ENCODE measurements at regions not wholly inside any gene's neighbourhood (a gene's known extent, or its start where the extent isn't known, plus 50 kb on each side); places are given as distances from the start of the nearest gene placed in this dataset.

- Mint-ChIP-seq H3K4me3 (no peak overlapping the region), H3K4me1 (peaks cover 34% of the 10 kb centered on the region), H3K9me3 (no peaks in the 10 kb centered on the region), H3K36me3 (peaks cover 1% of the 10 kb centered on the region), H3K27me3 (ENCODE audit: insufficient read depth, low read depth) (peaks cover 9% of the 10 kb centered on the region), H3K27ac (no peak overlapping the region)
- Histone ChIP-seq H3K9me3 (ENCODE audit: low read depth) (no peaks in the 10 kb centered on the region), H4K20me1 (ENCODE audit: low read depth) (no peaks in the 10 kb centered on the region), H3K36me3 (no peaks in the 10 kb centered on the region), H3K9ac (no peak overlapping the region), H3K4me1 (peaks cover 18% of the 10 kb centered on the region), H3F3A (ENCODE audit: low read depth) (no peaks in the 10 kb centered on the region), H3K27me3 (no peaks in the 10 kb centered on the region), H3K4me3 (no peak overlapping the region), H3K4me2 (no peak overlapping the region), H3K79me2 (ENCODE audit: low read depth) (no peaks in the 10 kb centered on the region), H2AFZ (replicated peaks) (no peak overlapping the region), H3K27ac (no peak overlapping the region)
- DNase-seq (ENCODE audit: low spot score): no peak
- TF ChIP-seq EZH2phosphoT487 (IDR thresholded peaks at IDR 0.05) (no peak), CTCF (IDR thresholded peaks at IDR 0.05) (no peak), EZH2 (IDR thresholded peaks at IDR 0.05) (no peak)
Observed at GRCh38 chr5:174428895-174429294, 295.5 kb upstream of the MSX2 start.

GRCh38 chr5:174430940-174431339 is 293.4 kb upstream of the MSX2 start:
- no peaks in the 10 kb centered on the region for H3K27me3 ChIP-seq
- no peaks in the 10 kb centered on the region for H3K36me3 ChIP-seq
- Mint-ChIP-seq H3K9me3 (no peaks in the 10 kb centered on the region), H3K4me1 (peaks cover 20% of the 10 kb centered on the region), H3K27ac (no peak overlapping the region), H3K27me3 (ENCODE audit: insufficient read depth, low read depth) (peaks cover 3% of the 10 kb centered on the region), H3K4me3 (no peak overlapping the region), H3K36me3 (peaks cover 1% of the 10 kb centered on the region)
- no peak for TF ChIP-seq EZH2phosphoT487 (IDR thresholded peaks at IDR 0.05)
- TF ChIP-seq EZH2 (IDR thresholded peaks at IDR 0.05): no peak
- no peak for TF ChIP-seq CTCF (IDR thresholded peaks at IDR 0.05)
- H3K27ac ChIP-seq: no peak overlapping the region
- no peak for DNase-seq (ENCODE audit: low spot score)
- H3K4me2 ChIP-seq: no peak overlapping the region
- no peak overlapping the region for H3K9ac ChIP-seq
- H3F3A ChIP-seq (ENCODE audit: low read depth): no peaks in the 10 kb centered on the region
- H4K20me1 ChIP-seq (ENCODE audit: low read depth): no peaks in the 10 kb centered on the region
- no peaks in the 10 kb centered on the region for H3K9me3 ChIP-seq (ENCODE audit: low read depth)
- H3K4me1 ChIP-seq: peaks cover 6% of the 10 kb centered on the region
- no peaks in the 10 kb centered on the region for H3K79me2 ChIP-seq (ENCODE audit: low read depth)
- H3K4me3 ChIP-seq: no peak overlapping the region
- no peak overlapping the region for H2AFZ ChIP-seq (replicated peaks)

GRCh38 chr5:174431504-174431903 is 292.9 kb upstream of the MSX2 start:
- Histone ChIP-seq H3K9me3 (ENCODE audit: low read depth) (no peaks in the 10 kb centered on the region), H2AFZ (replicated peaks) (no peak overlapping the region), H3K9ac (no peak overlapping the region), H4K20me1 (ENCODE audit: low read depth) (no peaks in the 10 kb centered on the region), H3K4me3 (no peak overlapping the region), H3K36me3 (no peaks in the 10 kb centered on the region), H3F3A (ENCODE audit: low read depth) (no peaks in the 10 kb centered on the region), H3K79me2 (ENCODE audit: low read depth) (no peaks in the 10 kb centered on the region), H3K27me3 (no peaks in the 10 kb centered on the region), H3K27ac (no peak overlapping the region), H3K4me1 (peaks cover 5% of the 10 kb centered on the region), H3K4me2 (no peak overlapping the region)
- TF ChIP-seq CTCF (IDR thresholded peaks at IDR 0.05): no peak
- TF ChIP-seq EZH2 (IDR thresholded peaks at IDR 0.05): no peak
- TF ChIP-seq EZH2phosphoT487 (IDR thresholded peaks at IDR 0.05): no peak
- peaks cover 3% of the 10 kb centered on the region for H3K27me3 Mint-ChIP-seq (ENCODE audit: insufficient read depth, low read depth)
- no peaks in the 10 kb centered on the region for H3K9me3 Mint-ChIP-seq
- H3K27ac Mint-ChIP-seq: no peak overlapping the region
- DNase-seq (ENCODE audit: low spot score): no peak
- peaks cover 1% of the 10 kb centered on the region for H3K36me3 Mint-ChIP-seq
- no peak overlapping the region for H3K4me3 Mint-ChIP-seq
- H3K4me1 Mint-ChIP-seq: peaks cover 16% of the 10 kb centered on the region

Data from neural progenitor cell (in vitro differentiated cells).